Stimulated activated CD4-positive, alpha-beta T cell treated with anti-CD3 and anti-CD28 coated beads, TNF-alpha, amount 100 ng/mL, for 48 hours (primary cell): ENCODE measurements at regions not wholly inside any gene's neighbourhood (a gene's known extent, or its start where the extent isn't known, plus 50 kb on each side); places are given as distances from the start of the nearest gene placed in this dataset.
"Not testable (repeated sequence)": the region's sequence is repeated elsewhere in the genome, so short reads cannot be mapped to it uniquely, and the experiment has no call there.

Experiments used
- DNase-seq, 3 donors: peaks; one replicate each; pipeline ENCODE4 v3.0.0-alpha.2; 2020; ENCODE audit warnings: low read depth in 3 of 3

DNA sequence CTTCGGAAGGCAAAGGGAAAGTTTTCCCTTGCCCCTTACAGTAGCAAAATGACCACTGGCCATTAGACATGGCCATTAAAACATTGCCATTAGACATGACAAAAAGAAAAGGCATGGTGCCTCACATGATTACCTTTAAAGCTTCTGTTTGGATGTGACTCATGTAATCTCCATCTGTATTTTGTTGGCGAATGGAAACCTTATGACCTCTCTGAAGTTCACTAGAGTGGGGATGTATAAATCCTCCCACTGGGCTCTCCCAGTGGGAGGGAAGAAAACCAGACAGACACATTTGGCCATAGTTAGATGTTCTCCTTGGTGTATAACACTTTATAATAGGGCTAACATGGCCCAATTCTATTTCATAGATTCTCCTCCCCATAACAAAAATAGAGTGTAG is 152.6 kb downstream of the MAGEB17 start:
- no peak for DNase-seq

- DNase-seq, result no peak
These were observed 153.6 kb downstream of the MAGEB17 start for GRCh38 chrX:16320765-16321355.

DNA sequence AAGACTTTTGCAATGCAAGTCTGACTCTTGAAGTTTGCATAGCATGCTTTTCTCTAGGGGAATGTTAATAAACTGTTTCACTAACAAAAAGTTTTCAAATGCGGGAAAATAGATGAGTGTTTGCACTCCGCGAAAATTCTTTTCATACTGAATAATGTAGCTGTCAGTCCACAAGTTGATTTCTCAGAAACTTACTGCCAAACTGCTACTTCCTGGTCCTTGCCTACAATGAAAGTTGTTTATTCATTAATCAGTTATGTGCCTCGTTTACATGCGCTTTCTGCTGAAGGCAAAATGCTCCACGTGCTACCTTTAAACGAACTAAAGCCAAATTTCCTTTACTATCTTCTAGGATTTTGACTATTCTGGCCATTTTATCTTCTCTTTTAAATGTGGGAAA is 166.2 kb downstream of the MAGEB17 start:
- DNase-seq, result no peak

GRCh38 chrX:16335181-16335580 is 167.9 kb downstream of the MAGEB17 start:
- DNase-seq, result no peak

- DNase-seq, result no peak
These were observed 180.8 kb downstream of the MAGEB17 start for GRCh38 chrX:16347968-16348670.

GRCh38 chrX:16357902-16358301 is 190.6 kb downstream of the MAGEB17 start:
- no peak for DNase-seq

DNA sequence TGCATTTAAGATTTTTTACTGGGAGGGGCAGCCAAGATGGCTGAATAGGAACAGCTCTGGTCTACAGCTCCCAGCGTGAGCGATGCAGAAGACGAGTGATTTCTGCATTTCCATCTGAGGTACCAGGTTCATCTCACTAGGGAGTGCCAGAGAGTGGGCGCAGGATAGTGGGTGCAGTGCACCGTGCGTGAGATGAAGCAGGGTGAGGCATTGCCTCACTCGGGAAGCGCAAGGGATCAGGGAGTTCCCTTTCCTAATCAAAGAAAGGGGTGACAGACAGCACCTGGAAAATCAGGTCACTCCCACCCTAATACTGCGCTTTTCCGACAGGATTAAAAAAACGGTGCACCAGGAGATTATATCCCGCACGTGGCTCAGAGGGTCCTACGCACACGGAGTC is 192.8 kb downstream of the MAGEB17 start:
- not testable (repeated sequence) for DNase-seq

GRCh38 chrX:16368696-16369095 is 201.4 kb downstream of the MAGEB17 start:
- DNase-seq, result no peak

- DNase-seq, result no peak
These were observed 208.8 kb downstream of the MAGEB17 start for GRCh38 chrX:16376056-16376455.

DNA sequence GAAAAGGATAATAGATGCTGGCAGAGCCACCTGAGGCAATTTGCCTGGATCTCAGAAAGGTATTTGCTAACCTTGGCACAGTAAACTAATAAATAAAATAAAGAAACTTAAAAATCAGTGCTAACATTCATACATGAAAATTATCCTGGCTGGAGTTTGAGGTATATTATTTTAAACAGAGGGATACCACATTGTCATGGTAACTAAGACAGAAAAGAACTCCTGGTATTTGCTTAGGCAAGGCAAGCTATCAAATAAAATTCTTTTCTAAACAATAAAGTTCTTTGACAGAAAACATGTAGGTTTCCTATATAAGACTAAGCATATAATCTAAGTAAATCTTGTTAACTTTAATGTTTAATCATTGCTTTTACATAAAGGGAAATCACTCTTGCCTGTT is 218.8 kb downstream of the MAGEB17 start:
- no peak for DNase-seq

- no peak for DNase-seq
These were observed 225.3 kb downstream of the MAGEB17 start for GRCh38 chrX:16392597-16392996.

DNA sequence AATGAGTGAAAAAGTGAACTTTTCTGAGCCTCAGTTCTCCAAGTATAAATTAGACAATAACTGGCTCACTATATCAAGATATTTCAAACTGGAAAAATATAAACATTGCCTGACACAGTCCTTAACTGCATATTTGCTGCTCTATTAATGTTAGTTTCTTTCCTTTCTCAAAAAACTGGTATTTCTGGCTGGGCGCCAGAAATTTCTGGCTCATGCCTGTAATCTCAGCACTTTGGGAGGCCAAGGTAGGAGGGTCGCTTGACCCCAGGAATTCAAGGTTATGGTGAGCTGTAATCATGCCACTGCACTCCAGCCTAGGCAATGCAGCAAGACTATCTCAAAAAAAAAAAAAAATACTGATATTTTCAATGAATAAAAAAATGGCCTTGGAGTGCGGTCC is 227.0 kb downstream of the MAGEB17 start:
- no peak for DNase-seq

DNA sequence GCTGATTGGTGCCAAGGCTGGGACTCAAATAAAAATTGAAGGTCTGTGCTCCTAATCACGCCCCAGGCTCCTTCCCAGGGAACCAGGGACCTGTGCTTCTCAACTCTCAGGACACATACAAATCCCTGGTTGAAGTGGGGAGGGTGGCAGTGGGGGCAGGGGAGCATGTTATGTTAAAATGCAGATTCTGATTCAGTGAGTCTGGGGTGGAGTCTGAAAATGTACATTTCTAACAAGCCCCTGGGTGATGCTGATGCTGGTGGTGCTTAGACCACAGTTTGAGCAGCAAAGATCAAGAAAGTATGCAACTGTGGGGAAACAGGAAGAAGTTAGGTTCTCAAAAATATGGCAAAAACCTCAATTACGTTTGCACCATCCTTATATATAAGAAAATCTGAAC is 236.5 kb downstream of the MAGEB17 start:
- no peak for DNase-seq

DNA sequence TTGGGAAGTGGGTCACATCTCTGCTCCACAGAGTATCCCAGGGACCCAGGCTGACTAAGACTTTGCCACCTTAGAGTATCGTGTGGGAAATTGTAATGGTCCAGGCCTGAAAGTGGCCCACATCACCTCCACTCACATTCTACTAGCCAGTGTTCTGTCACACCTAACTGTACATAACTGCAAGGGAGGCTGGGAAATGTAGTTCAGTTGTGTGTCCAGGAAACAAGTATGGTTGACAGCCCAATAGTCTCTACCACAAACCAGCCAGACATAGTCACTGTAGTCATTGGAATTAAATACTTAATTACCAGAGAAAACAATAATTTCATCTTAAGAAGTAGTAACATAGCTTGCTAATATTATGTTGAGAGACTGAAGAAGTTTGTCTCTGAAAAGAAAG is 233.4 kb upstream of the S100G start:
- no peak for DNase-seq

DNA sequence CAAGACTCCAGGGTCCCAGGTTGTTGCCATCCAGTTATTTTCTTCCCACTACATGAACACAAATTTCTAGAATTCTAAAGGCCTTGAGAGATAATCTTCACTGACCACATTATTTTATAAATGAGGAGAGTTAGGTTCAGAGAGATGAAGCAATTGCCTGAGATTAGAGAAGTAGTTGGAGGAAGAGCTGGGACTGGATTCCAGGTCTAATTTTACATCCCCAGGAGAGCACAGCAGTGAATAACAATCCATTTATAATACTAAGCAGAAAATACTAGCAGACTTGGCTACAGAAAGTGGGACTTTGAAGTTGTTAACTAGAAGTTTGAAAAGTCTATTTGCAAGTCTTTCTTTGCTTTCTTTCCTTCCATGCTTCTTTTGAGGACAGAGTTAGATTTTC is 231.3 kb upstream of the S100G start:
- DNase-seq, result no peak

GRCh38 chrX:16427668-16428067 is 222.3 kb upstream of the S100G start:
- DNase-seq, result no peak

DNA sequence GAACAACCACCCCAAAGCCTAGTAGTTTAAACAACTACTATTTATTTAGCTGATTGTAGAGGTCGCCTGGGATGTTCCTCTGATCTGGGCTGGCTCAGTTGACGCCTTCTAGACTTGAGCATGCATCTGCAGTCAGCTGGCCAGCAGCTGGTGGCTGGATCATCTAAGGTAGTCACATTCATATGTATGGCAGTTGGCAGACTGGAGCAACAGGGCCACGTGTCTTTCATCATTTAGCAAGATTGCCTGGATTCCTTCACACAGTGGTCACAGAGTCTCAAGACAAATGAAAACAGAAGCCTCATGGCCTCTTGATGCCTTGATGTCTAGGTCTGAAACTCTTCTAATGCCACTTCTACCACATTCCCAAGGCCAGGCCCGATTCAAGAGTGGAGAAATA is 220.6 kb upstream of the S100G start:
- no peak for DNase-seq

DNA sequence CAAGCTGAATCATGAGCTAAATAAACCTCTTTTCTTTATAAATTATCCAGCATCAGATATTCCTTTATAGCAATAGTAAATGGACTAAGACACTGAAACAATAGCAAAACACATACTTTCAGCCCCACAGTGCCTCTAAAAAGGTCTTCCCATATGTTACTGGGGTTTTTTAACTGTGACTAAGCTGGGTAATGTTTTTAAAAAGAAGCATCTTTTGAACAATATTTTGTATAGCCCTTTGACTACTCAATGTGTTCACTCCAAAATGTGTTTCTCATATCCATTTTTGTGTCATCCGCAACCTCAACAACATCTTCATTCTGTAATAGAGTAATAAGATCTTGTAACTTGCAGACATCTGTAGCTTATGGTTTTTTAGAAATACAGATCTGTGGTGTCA is 218.7 kb upstream of the S100G start:
- DNase-seq, result no peak

DNA sequence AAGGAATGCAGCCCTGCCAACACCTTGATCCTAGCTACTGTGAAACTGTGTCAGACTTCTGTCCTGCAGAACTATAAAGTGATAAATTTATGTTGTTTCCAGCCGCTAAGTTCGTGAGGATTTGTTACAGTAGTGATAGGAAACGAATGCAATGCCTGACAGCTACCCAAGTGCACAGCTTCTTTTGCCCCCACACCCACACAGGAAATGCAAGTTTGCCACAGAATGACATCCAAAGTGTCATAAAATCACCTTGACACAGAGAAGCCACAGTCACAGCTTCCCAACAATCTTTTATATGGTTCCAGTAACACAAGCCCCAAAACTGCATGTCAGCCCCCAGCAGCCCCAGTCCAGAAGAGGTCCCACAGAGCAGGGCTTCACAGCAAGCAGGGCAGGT is 216.9 kb upstream of the S100G start:
- no peak for DNase-seq

GRCh38 chrX:16435399-16435986 is 214.5 kb upstream of the S100G start:
- no peak for DNase-seq

- peak; percentile 31 to 72 (median 50) for DNase-seq
These were observed 213.4 kb upstream of the S100G start for GRCh38 chrX:16436348-16437188.

- no peak for DNase-seq
These were observed 209.5 kb upstream of the S100G start for GRCh38 chrX:16440446-16440845.

GRCh38 chrX:16444353-16444752 is 205.6 kb upstream of the S100G start:
- no peak for DNase-seq
